ENCODE measurements at regions not wholly inside any gene's neighbourhood (a gene's known extent, or its start where the extent isn't known, plus 50 kb on each side); places are given as distances from the start of the nearest gene placed in this dataset.

GRCh38 chr10:2963889-2964631, 103.3 kb upstream of the PFKP start:
- no peaks in the 10 kb centered on the region for H3K36me3 ChIP-seq
- no peak overlapping the region for H3K27ac ChIP-seq
- DNase-seq, result no peak
- intact Hi-C loops (cut with DNase I; ENCODE audit: low total_unique reads), result no loop called here
- WGBS, 5 donors, result 31 to 44% (median 36%) methylated on average over 3 of the region's 3 CpGs
- H3K4me1 ChIP-seq, result no peaks in the 10 kb centered on the region
- TF ChIP-seq POLR2AphosphoS5 (IDR thresholded peaks at IDR 0.05) (no peak), POLR2A (IDR thresholded peaks at IDR 0.05) (no peak)
- TF ChIP-seq, protein P1, sequence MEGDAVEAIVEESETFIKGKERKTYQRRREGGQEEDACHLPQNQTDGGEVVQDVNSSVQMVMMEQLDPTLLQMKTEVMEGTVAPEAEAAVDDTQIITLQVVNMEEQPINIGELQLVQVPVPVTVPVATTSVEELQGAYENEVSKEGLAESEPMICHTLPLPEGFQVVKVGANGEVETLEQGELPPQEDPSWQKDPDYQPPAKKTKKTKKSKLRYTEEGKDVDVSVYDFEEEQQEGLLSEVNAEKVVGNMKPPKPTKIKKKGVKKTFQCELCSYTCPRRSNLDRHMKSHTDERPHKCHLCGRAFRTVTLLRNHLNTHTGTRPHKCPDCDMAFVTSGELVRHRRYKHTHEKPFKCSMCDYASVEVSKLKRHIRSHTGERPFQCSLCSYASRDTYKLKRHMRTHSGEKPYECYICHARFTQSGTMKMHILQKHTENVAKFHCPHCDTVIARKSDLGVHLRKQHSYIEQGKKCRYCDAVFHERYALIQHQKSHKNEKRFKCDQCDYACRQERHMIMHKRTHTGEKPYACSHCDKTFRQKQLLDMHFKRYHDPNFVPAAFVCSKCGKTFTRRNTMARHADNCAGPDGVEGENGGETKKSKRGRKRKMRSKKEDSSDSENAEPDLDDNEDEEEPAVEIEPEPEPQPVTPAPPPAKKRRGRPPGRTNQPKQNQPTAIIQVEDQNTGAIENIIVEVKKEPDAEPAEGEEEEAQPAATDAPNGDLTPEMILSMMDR (IDR thresholded peaks at IDR 0.05 in 8 of 11, conservative IDR thresholded peaks at IDR 0.05 in 3 of 11), result no peak
- peaks cover 0 to 17% (median 0%) of the 10 kb centered on the region in 7 donors for H3K27me3 ChIP-seq (replicated peaks in 1 of 7)
- no peak overlapping the region for H3K4me3 ChIP-seq
- H3K9me3 ChIP-seq, result peaks cover 0 to 3% (median 0%) of the 10 kb centered on the region in 8 donors

- Histone ChIP-seq H3K36me3 (no peaks in the 10 kb centered on the region), H3K9me3 (peaks cover 0 to 3% (median 0%) of the 10 kb centered on the region in 8 donors), H3K4me1 (no peaks in the 10 kb centered on the region), H3K27me3 (replicated peaks in 1 of 7) (peaks cover 0 to 17% (median 0%) of the 10 kb centered on the region in 7 donors), H3K27ac (no peak overlapping the region), H3K4me3 (no peak overlapping the region)
- intact Hi-C loops (cut with DNase I; ENCODE audit: low total_unique reads), result no loop called here
- TF ChIP-seq POLR2AphosphoS5 (IDR thresholded peaks at IDR 0.05) (no peak), POLR2A (IDR thresholded peaks at IDR 0.05) (no peak)
- TF ChIP-seq, protein P1 (IDR thresholded peaks at IDR 0.05 in 8 of 11, conservative IDR thresholded peaks at IDR 0.05 in 3 of 11), result no peak
- 54 to 88% (median 77%) methylated on average over 1 of the region's 1 CpG for WGBS, 5 donors
- no peak for DNase-seq
Observed at GRCh38 chr10:2962194-2962593, 105.2 kb upstream of the PFKP start.

DNA sequence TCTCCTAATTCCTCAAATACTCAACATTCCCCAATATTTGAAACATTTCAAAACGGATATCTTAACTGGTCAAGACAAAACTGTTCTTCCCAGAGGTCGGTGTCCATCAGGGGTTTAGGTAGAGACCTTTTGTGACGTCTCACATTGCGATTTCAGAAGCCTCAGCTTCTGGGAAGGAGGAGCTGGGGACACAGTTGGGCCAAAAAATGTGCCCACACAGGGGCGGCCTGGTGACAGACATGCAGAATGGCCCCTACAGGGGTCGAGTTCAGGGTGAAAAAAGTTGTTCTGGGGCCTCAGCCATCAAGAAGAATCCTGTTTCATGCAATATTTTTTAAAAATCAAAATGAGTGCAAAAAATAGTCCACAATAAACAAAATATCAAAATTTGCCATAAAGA, 108.7 kb upstream of the PFKP start:
- intact Hi-C loops (cut with DNase I; ENCODE audit: low total_unique reads), result no loop called here
- Histone ChIP-seq H3K4me1 (no peaks in the 10 kb centered on the region), H3K9me3 (peaks cover 0 to 11% (median 7%) of the 10 kb centered on the region in 8 donors), H3K27ac (no peak overlapping the region), H3K4me3 (no peak overlapping the region), H3K27me3 (replicated peaks in 1 of 7) (no peaks in the 10 kb centered on the region), H3K36me3 (no peaks in the 10 kb centered on the region)
- WGBS, 5 donors, result 60 to 74% (median 69%) methylated on average over 6 of the region's 6 CpGs
- DNase-seq, result no peak
- no peak for TF ChIP-seq POLR2AphosphoS5 (IDR thresholded peaks at IDR 0.05)

GRCh38 chr10:2957785-2958184, 109.6 kb upstream of the PFKP start:
- Histone ChIP-seq H3K9me3 (peaks cover 0 to 11% (median 7%) of the 10 kb centered on the region in 8 donors), H3K27me3 (replicated peaks in 1 of 7) (peaks cover 0 to 4% (median 0%) of the 10 kb centered on the region in 7 donors), H3K36me3 (no peaks in the 10 kb centered on the region), H3K27ac (no peak overlapping the region), H3K4me1 (no peaks in the 10 kb centered on the region), H3K4me3 (no peak overlapping the region)
- TF ChIP-seq POLR2A (IDR thresholded peaks at IDR 0.05), result no peak
- TF ChIP-seq, protein P1 (IDR thresholded peaks at IDR 0.05 in 8 of 11, conservative IDR thresholded peaks at IDR 0.05 in 3 of 11), result no peak
- no peak for TF ChIP-seq POLR2AphosphoS5 (IDR thresholded peaks at IDR 0.05)
- WGBS, 5 donors, result 85 to 91% (median 87%) methylated on average over 2 of the region's 2 CpGs
- intact Hi-C loops (cut with DNase I; ENCODE audit: low total_unique reads), result no loop called here
- DNase-seq, result no peak

Measured in spleen (tissue), 11 donors.